ENCODE measurements at regions not wholly inside any gene's neighbourhood (a gene's known extent, or its start where the extent isn't known, plus 50 kb on each side); places are given as distances from the start of the nearest gene placed in this dataset.
A peak's percentile ranks its signal among the peaks of the same experiment; 100 is the strongest.

DNA sequence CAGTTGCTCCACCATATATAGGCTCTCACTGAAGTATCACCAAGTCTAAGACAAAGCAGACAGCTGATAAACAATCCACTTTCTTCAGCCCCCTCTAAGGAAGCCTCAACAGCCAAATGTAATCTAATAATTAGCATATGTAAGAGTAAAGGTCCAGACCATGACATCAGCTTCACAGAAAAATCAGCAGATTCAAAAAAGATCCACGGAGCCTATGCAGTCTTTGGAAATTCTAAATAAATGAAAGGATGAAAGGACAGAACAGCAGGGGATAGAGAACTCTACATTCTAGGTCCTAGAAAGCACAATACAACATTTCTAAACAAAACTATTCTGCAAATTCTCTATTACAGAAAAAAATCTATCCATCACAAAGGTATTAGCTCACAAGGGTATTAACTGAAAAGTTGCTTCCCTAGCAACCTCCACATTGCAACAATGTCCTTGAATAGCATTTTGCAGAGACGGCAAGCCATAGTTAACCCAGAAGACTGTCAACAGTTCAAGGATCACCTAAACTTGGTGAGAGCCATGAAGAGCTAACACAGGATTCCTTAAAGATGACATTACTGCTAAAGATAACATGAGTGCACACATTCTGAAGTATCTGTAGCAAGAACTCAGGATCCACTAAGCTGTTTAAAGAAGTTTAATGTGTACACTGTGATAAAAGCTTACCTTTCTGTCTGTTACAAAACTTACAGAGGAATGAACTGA lies 74.3 kb downstream of the SIPA1L2 start:
- no peaks in the 10 kb centered on the region for H3K9me3 ChIP-seq (ENCODE audit: insufficient read depth in 2 of 2, low read depth in 1 of 2, low read length in 1 of 2)
- no peak overlapping the region for H4K91ac ChIP-seq (replicated peaks; ENCODE audit: insufficient read length, low read length)
- H2BK120ac ChIP-seq (replicated peaks; ENCODE audit: low read depth, low read length), result no peak overlapping the region
- no peak overlapping the region for H3K23ac ChIP-seq (ENCODE audit: insufficient read length)
- no peak overlapping the region for H3K4ac ChIP-seq (replicated peaks; ENCODE audit: insufficient read length, low read depth, low read length)
- H3K4me3 ChIP-seq (ENCODE audit: extremely low read depth in 1 of 4, insufficient read depth in 2 of 4, low read depth in 3 of 4, low read length in 4 of 4), result no peak overlapping the region
- H3K9ac ChIP-seq (replicated peaks in 1 of 4; ENCODE audit: extremely low read depth in 1 of 4, low read depth in 3 of 4, low read length in 3 of 4), result no peak overlapping the region
- H3K18ac ChIP-seq (ENCODE audit: extremely low read depth, low read length), result no peak overlapping the region
- H3K36me3 ChIP-seq (ENCODE audit: control insufficient read depth in 2 of 4, insufficient read depth in 4 of 4, low read length in 3 of 4), result no peaks in the 10 kb centered on the region
- no peak for FAIRE-seq
- no peak overlapping the region for H4K8ac ChIP-seq (ENCODE audit: extremely low read depth, insufficient read depth, low read length)
- 0 out of 4 replicates have a peak overlapping the region, but pooled peaks of 1 of the 2 experiments have one; percentile 18 for H3K4me2 ChIP-seq (ENCODE audit: insufficient read depth in 1 of 2, low read depth in 2 of 2, low read length in 2 of 2)
- H2BK5ac ChIP-seq (ENCODE audit: low read depth, low read length), result no peak overlapping the region
- H2BK20ac ChIP-seq (ENCODE audit: low read length), result no peak overlapping the region
- CTCF ChIA-PET (ENCODE audit: partially characterized antibody), result interaction anchor here (0.9 to 1.9 kb wide), 4 partner anchors 10 to 475 kb away, joined by 3 to 5 read pairs (median 4); no protein-coding TSS in a partner anchor
- no peak overlapping the region for H3K14ac ChIP-seq (ENCODE audit: insufficient read length)
- H4K5ac ChIP-seq (ENCODE audit: insufficient read length, low read depth, low read length), result no peak overlapping the region
- H2BK12ac ChIP-seq (ENCODE audit: low read depth, low read length), result 0 out of 2 replicates have a peak overlapping the region, but pooled peaks have one; percentile 2
- no peak overlapping the region for H2AFZ ChIP-seq (ENCODE audit: low read length)
- no peaks in the 10 kb centered on the region for H4K20me1 ChIP-seq (replicated peaks in 1 of 2; ENCODE audit: control insufficient read depth in 1 of 2, insufficient read depth in 2 of 2, low read length in 2 of 2)
- H3K23me2 ChIP-seq (ENCODE audit: low read depth, low read length), result no peaks in the 10 kb centered on the region
- peaks cover 2 to 18% (median 5%) of the 10 kb centered on the region in 4 experiments for H3K4me1 ChIP-seq (replicated peaks in 1 of 4; ENCODE audit: control insufficient read depth in 3 of 4, insufficient read depth in 4 of 4, low read length in 3 of 4)
- no peaks in the 10 kb centered on the region for H3K79me1 ChIP-seq (ENCODE audit: low read depth, low read length)
- 48% methylated on average over 2 of the region's 2 CpGs; no CpG with 5 or more reads in 1 of the 2 experiments for WGBS, 2 experiments (ENCODE audit: extremely low coverage in 1 of 2, insufficient coverage in 1 of 2, insufficient read length in 1 of 2, insufficient replicate concordance in 2 of 2, low coverage in 1 of 2, low lambda C conversion rate in 2 of 2, missing lambda C conversion rate in 1 of 2)
- no peak overlapping the region for H3K27ac ChIP-seq (ENCODE audit: low read depth, low read length)
- POLR2A ChIA-PET (ENCODE audit: partially characterized antibody), result interaction anchor here (1.1 kb wide), 1 partner anchor 12 kb away, joined by 3 read pairs; no protein-coding TSS in a partner anchor
- H3K79me2 ChIP-seq (ENCODE audit: control insufficient read depth in 1 of 2, insufficient read depth in 2 of 2, low read length in 2 of 2), result no peaks in the 10 kb centered on the region
- DNase-seq (ENCODE audit: low read depth in 1 of 2, low spot score in 2 of 2), result no peak
- no peak overlapping the region for H2AK5ac ChIP-seq (ENCODE audit: low read depth, low read length)
- no peak overlapping the region for H2BK15ac ChIP-seq (ENCODE audit: low read length)
- no peak overlapping the region for H3K56ac ChIP-seq (replicated peaks; ENCODE audit: insufficient read length, low read depth, low read length)
- no peaks in the 10 kb centered on the region; a peak in 1 of 7 replicates for H3K27me3 ChIP-seq (replicated peaks in 1 of 4; ENCODE audit: control insufficient read depth in 3 of 4, extremely low read depth in 1 of 4, insufficient read depth in 3 of 4, low read length in 3 of 4)
- no peak for TF ChIP-seq SIN3A (conservative IDR thresholded peaks at IDR 0.05 in 1 of 2, IDR thresholded peaks at IDR 0.05 in 1 of 2; ENCODE audit: low read depth in 1 of 2, low read length in 2 of 2)
- TF ChIP-seq POU5F1 (IDR thresholded peaks at IDR 0.05; ENCODE audit: low read depth, low read length), result no peak
- TF ChIP-seq BCL11A (IDR thresholded peaks at IDR 0.05; ENCODE audit: low read depth in 2 of 2, low read length in 2 of 2), result no peak
- no peak for TF ChIP-seq GTF2F1 (IDR thresholded peaks at IDR 0.05; ENCODE audit: borderline replicate concordance, low read depth, low read length)
- TF ChIP-seq RNF2 (IDR thresholded peaks at IDR 0.05; ENCODE audit: borderline replicate concordance, low read depth, low read length, missing control alignments, poor library complexity, severe bottlenecking), result no peak
- TF ChIP-seq TCF12 (IDR thresholded peaks at IDR 0.05; ENCODE audit: low read depth, low read length), result no peak
- TF ChIP-seq, protein P1, sequence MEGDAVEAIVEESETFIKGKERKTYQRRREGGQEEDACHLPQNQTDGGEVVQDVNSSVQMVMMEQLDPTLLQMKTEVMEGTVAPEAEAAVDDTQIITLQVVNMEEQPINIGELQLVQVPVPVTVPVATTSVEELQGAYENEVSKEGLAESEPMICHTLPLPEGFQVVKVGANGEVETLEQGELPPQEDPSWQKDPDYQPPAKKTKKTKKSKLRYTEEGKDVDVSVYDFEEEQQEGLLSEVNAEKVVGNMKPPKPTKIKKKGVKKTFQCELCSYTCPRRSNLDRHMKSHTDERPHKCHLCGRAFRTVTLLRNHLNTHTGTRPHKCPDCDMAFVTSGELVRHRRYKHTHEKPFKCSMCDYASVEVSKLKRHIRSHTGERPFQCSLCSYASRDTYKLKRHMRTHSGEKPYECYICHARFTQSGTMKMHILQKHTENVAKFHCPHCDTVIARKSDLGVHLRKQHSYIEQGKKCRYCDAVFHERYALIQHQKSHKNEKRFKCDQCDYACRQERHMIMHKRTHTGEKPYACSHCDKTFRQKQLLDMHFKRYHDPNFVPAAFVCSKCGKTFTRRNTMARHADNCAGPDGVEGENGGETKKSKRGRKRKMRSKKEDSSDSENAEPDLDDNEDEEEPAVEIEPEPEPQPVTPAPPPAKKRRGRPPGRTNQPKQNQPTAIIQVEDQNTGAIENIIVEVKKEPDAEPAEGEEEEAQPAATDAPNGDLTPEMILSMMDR (IDR thresholded peaks at IDR 0.05; ENCODE audit: control extremely low read depth in 1 of 3, insufficient read depth in 1 of 3, low read depth in 1 of 3, low read length in 3 of 3), result no peak
- TF ChIP-seq HDAC6 (IDR thresholded peaks at IDR 0.05; ENCODE audit: low read depth, low read length), result no peak

All from H1 (cell line).